AG09309 (cell line): ENCODE measurements at regions not wholly inside any gene's neighbourhood (a gene's known extent, or its start where the extent isn't known, plus 50 kb on each side); places are given as distances from the start of the nearest gene placed in this dataset.

Experiments used
- DNase-seq: peaks from one replicate; pipeline ENCODE4 v3.0.0-alpha.2; 2010; ENCODE audit warnings: low read depth
- H3K4me3 ChIP-seq: 2 replicates; pipeline ENCODE4 v1.5.1; 2011; ENCODE audit warnings: mild to moderate bottlenecking, low read depth, low read length, moderate library complexity; ENCODE audit not compliant: control insufficient read depth
- TF ChIP-seq, protein P1 (sequence below): IDR thresholded peaks from 2 replicates; pipeline ENCODE4 v1.5.1; 2011; ENCODE audit warnings: mild to moderate bottlenecking, low read depth, low read length, inconsistent platforms; ENCODE audit not compliant: insufficient read depth, control insufficient read depth; ENCODE audit errors: missing control alignments

DNA sequence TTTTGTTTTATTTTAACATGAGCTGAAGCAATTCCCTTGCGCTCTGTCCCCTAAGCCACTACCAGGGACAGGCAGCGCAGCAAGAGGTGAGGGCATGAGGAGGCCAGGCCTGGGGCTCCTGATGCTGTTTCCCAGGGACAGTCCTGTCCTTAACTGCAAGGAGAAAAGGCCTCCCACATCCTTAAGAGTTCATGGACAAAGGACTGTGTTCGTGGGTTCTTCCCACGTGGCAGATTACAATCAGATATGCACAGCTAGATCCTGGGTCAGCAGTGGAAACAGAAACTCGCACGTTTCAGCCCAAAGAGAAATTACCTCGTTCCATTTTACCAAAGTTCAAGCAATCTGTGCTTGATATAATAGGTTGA lies 85.8 kb downstream of the MIS18A start:
- TF ChIP-seq, protein P1, sequence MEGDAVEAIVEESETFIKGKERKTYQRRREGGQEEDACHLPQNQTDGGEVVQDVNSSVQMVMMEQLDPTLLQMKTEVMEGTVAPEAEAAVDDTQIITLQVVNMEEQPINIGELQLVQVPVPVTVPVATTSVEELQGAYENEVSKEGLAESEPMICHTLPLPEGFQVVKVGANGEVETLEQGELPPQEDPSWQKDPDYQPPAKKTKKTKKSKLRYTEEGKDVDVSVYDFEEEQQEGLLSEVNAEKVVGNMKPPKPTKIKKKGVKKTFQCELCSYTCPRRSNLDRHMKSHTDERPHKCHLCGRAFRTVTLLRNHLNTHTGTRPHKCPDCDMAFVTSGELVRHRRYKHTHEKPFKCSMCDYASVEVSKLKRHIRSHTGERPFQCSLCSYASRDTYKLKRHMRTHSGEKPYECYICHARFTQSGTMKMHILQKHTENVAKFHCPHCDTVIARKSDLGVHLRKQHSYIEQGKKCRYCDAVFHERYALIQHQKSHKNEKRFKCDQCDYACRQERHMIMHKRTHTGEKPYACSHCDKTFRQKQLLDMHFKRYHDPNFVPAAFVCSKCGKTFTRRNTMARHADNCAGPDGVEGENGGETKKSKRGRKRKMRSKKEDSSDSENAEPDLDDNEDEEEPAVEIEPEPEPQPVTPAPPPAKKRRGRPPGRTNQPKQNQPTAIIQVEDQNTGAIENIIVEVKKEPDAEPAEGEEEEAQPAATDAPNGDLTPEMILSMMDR: no peak
- DNase-seq: no peak

DNA sequence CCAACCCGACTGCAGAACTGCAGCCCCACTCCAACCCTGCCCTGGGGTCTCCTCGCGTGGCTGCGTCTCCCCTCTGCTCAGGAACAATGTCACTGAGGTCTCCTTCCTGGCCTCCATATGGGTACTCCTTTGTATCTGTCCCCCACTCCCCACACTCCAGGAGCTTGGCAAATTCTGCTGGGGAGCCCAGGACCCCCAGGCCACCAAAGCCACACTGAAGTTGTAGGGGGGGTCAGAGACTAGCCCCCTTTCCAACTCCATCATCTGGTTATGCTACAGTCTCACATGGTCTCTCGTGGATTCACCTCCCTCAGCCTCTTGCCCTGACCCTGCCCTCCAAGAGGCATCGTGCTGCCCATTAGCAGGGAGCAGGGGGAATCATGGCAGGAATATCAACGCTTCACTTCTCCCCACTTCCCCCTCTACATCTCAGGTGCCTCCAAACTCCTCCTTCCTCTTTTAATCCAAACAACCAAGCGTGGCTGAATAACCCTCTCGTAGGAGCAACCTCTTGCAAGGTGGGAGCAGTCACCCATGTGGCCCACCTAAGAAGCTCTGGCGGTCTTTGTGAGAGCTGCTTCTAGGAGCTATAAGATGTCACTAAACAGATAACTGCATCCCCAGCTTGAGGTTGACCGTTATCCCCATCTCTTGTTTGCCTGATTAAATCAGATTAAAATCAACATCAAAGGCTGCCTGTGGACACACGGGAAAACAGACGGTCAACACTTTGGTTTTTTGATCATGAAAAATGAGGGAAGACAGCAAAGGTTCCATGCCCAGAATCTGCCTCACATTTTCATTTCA lies 86.4 kb downstream of the MIS18A start:
- DNase-seq: no peak
- H3K4me3 ChIP-seq: no peak overlapping the region
- TF ChIP-seq, protein P1: no peak

More for the DNA sequence above, 85.8 kb downstream of the MIS18A start:
- no peak overlapping the region for H3K4me3 ChIP-seq

DNA sequence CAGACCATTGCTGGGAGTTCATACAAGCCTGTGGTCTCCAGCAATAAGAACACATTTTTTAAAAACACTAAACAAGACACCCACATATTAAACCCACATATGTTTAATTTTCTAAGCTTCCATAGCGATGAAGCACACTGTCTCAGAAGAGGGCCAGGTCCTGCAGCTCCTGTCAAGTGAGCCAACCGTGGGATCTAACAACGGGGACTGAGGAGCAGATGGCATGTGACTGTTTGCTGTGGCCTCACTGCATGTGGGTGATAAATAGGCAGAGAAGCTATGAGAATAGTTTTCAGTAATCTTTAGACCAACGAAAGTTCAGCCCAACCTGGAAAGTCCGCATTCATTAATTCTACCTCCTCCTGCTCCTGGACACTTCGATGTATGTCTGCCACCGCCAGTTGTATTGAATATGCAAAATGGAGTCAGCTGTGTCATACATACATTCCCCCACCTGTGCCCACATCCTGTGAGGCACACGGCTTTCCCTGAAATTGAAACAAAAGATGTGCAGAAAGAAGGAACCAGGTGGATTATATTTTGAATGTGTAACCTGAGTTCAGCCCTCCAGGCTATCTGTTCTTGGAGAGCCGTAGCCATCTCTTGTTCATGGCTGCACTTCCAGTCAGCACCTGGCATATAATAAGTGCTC lies 88.2 kb downstream of the MIS18A start:
- no peak for DNase-seq
- TF ChIP-seq, protein P1: no peak
- H3K4me3 ChIP-seq: no peak overlapping the region

DNA sequence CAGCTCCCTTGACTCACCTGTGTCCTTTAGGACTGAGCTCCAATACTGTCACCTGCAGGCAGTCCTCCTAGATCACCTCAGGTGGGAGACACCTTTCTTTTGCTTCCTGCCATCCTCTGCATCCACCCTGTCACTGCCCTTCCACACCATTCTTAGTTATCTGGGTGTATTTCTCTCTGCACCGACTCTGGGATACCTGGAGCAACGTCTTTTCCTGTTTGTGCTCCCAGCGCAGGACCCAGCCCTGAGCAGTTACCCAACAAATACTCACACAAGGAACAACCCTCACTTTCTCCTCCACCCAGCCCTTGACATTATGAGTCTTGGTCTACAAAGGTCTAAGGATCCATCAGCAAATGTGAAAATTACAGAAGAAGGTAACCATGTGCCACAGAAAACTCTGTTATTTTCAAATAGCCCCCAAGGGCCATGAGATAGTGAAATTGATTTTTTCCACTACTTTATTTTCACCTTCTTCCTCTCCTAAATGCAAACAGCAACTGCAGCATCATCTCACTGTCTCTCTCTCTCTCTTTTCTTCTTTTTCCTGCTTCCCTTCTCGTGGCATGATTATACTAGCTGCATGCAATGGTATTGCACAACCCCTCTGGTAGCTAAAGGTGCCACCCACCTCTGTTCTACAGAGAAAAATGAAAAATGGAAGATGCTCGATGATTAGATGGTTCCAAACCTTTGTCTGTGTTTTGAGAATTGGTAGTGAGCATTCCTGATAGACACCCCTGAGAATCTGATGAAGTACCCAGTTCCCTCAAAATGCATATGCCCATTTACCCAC lies 89.0 kb downstream of the MIS18A start:
- TF ChIP-seq, protein P1: no peak
- no peak for DNase-seq
- H3K4me3 ChIP-seq: no peak overlapping the region

DNA sequence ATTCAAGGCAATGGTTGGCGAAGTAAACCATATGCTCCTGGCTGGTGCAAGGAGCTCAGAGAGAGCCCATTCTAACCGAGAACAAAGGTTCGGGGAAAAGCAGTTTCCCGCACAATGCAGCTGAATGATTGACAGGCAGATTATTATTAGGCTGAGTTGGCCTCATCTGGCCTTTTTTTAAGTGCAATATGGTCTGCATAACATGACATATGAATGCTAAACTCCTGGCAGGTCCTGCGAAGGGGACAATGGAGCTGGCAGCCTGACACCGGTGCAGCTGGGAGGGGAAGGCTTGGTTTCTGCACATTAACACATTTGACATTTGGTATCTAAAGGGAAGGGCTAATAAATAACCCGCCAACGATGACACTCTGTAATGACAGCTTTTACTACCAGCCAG lies 92.0 kb downstream of the MIS18A start:
- no peak overlapping the region for H3K4me3 ChIP-seq

DNA sequence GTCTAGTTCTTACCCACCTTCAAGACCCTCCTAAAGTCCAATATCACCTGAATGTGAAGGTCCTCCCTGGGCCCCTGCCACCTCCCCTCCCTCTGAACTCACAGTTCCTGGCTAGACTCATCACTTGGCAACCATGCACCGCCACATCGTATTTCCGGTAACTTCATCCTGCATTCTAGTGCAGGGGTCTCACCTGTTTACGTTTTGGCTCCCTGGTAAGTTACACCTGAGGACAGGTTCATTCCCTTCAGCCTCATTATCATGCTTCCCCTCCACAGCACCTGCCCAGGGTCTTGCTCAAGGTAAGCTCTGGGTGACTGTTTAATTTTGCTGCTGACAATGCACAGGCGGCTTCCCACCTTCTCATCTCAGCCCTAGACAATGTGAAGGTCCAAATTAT lies 93.1 kb downstream of the MIS18A start:
- no peak overlapping the region for H3K4me3 ChIP-seq
- TF ChIP-seq, protein P1: no peak
- no peak for DNase-seq

More for the DNA sequence above, 92.0 kb downstream of the MIS18A start:
- no peak for DNase-seq
- TF ChIP-seq, protein P1: no peak
